ENCODE measurements at regions not wholly inside any gene's neighbourhood (a gene's known extent, or its start where the extent isn't known, plus 50 kb on each side); places are given as distances from the start of the nearest gene placed in this dataset.

- no peaks in the 10 kb centered on the region for H3K9me3 ChIP-seq (ENCODE audit: control insufficient read depth in 3 of 3, low read length in 3 of 3)
- H3K4me3 ChIP-seq (ENCODE audit: low read length in 3 of 3): no peak overlapping the region
- H3K9ac ChIP-seq (ENCODE audit: low read depth in 1 of 3, low read length in 3 of 3): no peak overlapping the region
- H3K4me1 ChIP-seq (ENCODE audit: control insufficient read depth in 3 of 3, insufficient read depth in 3 of 3, low read length in 3 of 3): no peaks in the 10 kb centered on the region
- H3K27ac ChIP-seq (ENCODE audit: low read depth, low read length): no peak overlapping the region
- H3K27me3 ChIP-seq (ENCODE audit: control insufficient read depth in 3 of 3, insufficient read depth in 3 of 3, low read length in 3 of 3): no peaks in the 10 kb centered on the region
- no peaks in the 10 kb centered on the region for H3K36me3 ChIP-seq (ENCODE audit: control insufficient read depth in 3 of 3, insufficient read depth in 3 of 3, low read length in 3 of 3)
These were observed 53.5 kb upstream of the SOX21 start for GRCh38 chr13:94765814-94766213.

GRCh38 chr13:94764576-94765321 is 52.4 kb upstream of the SOX21 start:
- Histone ChIP-seq H3K4me3 (ENCODE audit: low read length in 3 of 3) (no peak overlapping the region), H3K9ac (ENCODE audit: low read depth in 1 of 3, low read length in 3 of 3) (no peak overlapping the region)

More at GRCh38 chr13:94764576-94765321, 52.4 kb upstream of the SOX21 start:
- Histone ChIP-seq H3K4me1 (ENCODE audit: control insufficient read depth in 3 of 3, insufficient read depth in 3 of 3, low read length in 3 of 3) (no peaks in the 10 kb centered on the region), H3K9me3 (ENCODE audit: control insufficient read depth in 3 of 3, low read length in 3 of 3) (no peaks in the 10 kb centered on the region), H3K36me3 (ENCODE audit: control insufficient read depth in 3 of 3, insufficient read depth in 3 of 3, low read length in 3 of 3) (no peaks in the 10 kb centered on the region), H3K27ac (ENCODE audit: low read depth, low read length) (no peak overlapping the region), H3K27me3 (ENCODE audit: control insufficient read depth in 3 of 3, insufficient read depth in 3 of 3, low read length in 3 of 3) (no peaks in the 10 kb centered on the region)

Measured in skeletal muscle tissue (tissue), 3 donors.